H1 (cell line): ENCODE measurements at regions not wholly inside any gene's neighbourhood (a gene's known extent, or its start where the extent isn't known, plus 50 kb on each side); places are given as distances from the start of the nearest gene placed in this dataset.
"Not testable (repeated sequence)": the region's sequence is repeated elsewhere in the genome, so short reads cannot be mapped to it uniquely, and the experiment has no call there.

Source experiments
- CTCF ChIA-PET: fragments of 300-600 bp; sonication (Branson Sonifier 250); formaldehyde crosslinking; loops from one replicate; lab custom pipeline; 2021; ENCODE audit not compliant: partially characterized antibody; lab: Charles Lee
- POLR2A ChIA-PET: fragments of 300-600 bp; sonication (Branson Sonifier 250); formaldehyde crosslinking; loops from one replicate; lab custom pipeline; 2021; ENCODE audit warnings: inconsistent platforms; ENCODE audit not compliant: partially characterized antibody; lab: Charles Lee
- DNase-seq, 2 experiments: peaks; one replicate each; pipeline versions ENCODE4 v3.0.0 to v3.0.0-alpha.2; 2010 to 2022; ENCODE audit warnings: low spot score in 2 of 2, low read depth in 1 of 2, mixed read lengths in 1 of 2
- FAIRE-seq: peaks from 2 replicates; lab custom pipeline; 2011; peaks lifted over from hg19 to GRCh38; lab: Jason Lieb, UNC
- H2AFZ ChIP-seq: 2 replicates; pipeline ENCODE4 v1.8.1; 2012; ENCODE audit warnings: low read length, inconsistent platforms
- H2AK5ac ChIP-seq: 2 replicates; pipeline ENCODE4 v1.6.1; 2013; ENCODE audit warnings: low read depth, low read length
- H2BK120ac ChIP-seq: replicated peaks from 2 replicates; pipeline ENCODE3; 2013; ENCODE audit warnings: low read depth, low read length, inconsistent platforms
- H2BK12ac ChIP-seq: 2 replicates; pipeline ENCODE4 v1.6.1; 2013; ENCODE audit warnings: low read depth, low read length
- H2BK15ac ChIP-seq: 2 replicates; pipeline ENCODE4 v1.6.1; 2013; ENCODE audit warnings: low read length
- H2BK20ac ChIP-seq: 2 replicates; pipeline ENCODE4 v1.6.1; 2013; ENCODE audit warnings: low read length
- H2BK5ac ChIP-seq: 2 replicates; pipeline ENCODE4 v1.6.1; 2013; ENCODE audit warnings: low read depth, low read length
- H3K14ac ChIP-seq: 2 replicates; pipeline ENCODE4 v1.6.1; 2013; ENCODE audit warnings: inconsistent platforms; ENCODE audit not compliant: insufficient read length
- H3K18ac ChIP-seq: 2 replicates; pipeline ENCODE4 v1.6.1; 2013; ENCODE audit warnings: low read length; ENCODE audit errors: extremely low read depth
- H3K23ac ChIP-seq: 2 replicates; pipeline ENCODE4 v1.6.1; 2013; ENCODE audit warnings: inconsistent platforms; ENCODE audit not compliant: insufficient read length
- H3K23me2 ChIP-seq: 2 replicates; pipeline ENCODE4 v1.6.1; 2013; ENCODE audit warnings: low read depth, low read length
- H3K27ac ChIP-seq: 2 replicates; pipeline ENCODE4 v1.6.1; 2011; ENCODE audit warnings: low read depth, low read length, inconsistent platforms
- H3K27me3 ChIP-seq, 4 experiments: replicated peaks in 1 of 4; 1 replicate in 1 of 4; 2 replicates in 3 of 4; pipeline versions ENCODE4 v1.6.1 to v1.8.1; 2011 to 2013; ENCODE audit warnings: low read length in 3 of 4, mild to moderate bottlenecking in 3 of 4, inconsistent platforms in 2 of 4, mixed read lengths in 2 of 4, moderate library complexity in 1 of 4; ENCODE audit not compliant: control insufficient read depth in 3 of 4, insufficient read depth in 3 of 4; ENCODE audit errors: extremely low read depth in 1 of 4
- H3K36me3 ChIP-seq, 4 experiments: 2 replicates each; pipeline versions ENCODE4 v1.6.1 to v1.8.1; 2011 to 2013; ENCODE audit warnings: mild to moderate bottlenecking in 4 of 4, low read length in 3 of 4, moderate library complexity in 2 of 4, control low read depth in 1 of 4, inconsistent platforms in 1 of 4; ENCODE audit not compliant: insufficient read depth in 4 of 4, control insufficient read depth in 2 of 4
- H3K4ac ChIP-seq: replicated peaks from 2 replicates; pipeline ENCODE3; 2013; ENCODE audit warnings: low read length, low read depth, mixed read lengths, inconsistent platforms; ENCODE audit not compliant: insufficient read length
- H3K4me1 ChIP-seq, 4 experiments: replicated peaks in 1 of 4; 1 replicate in 1 of 4; 2 replicates in 3 of 4; pipeline versions ENCODE4 v1.6.1 to v1.8.1; 2011 to 2013; ENCODE audit warnings: low read length in 3 of 4, inconsistent platforms in 2 of 4, mixed read lengths in 1 of 4; ENCODE audit not compliant: insufficient read depth in 4 of 4, control insufficient read depth in 3 of 4
- H3K4me2 ChIP-seq, 2 experiments: 2 replicates each; pipeline versions ENCODE4 v1.6.1 to v1.8.1; 2011 to 2013; ENCODE audit warnings: low read depth in 2 of 2, low read length in 2 of 2, control low read depth in 1 of 2, inconsistent platforms in 1 of 2, mild to moderate bottlenecking in 1 of 2; ENCODE audit not compliant: insufficient read depth in 1 of 2
- H3K4me3 ChIP-seq, 4 experiments: fragments of 200-600, 300-600 bp in 1 of 4; sonication (generic), shearing (Covaris generic), sonication (Bioruptor Twin) in 1 of 4; 2 replicates each; pipeline versions ENCODE4 v1.5.1 to v1.8.1; 2011 to 2016; ENCODE audit warnings: low read length in 4 of 4, low read depth in 3 of 4, control low read depth in 2 of 4, inconsistent platforms in 2 of 4, mild to moderate bottlenecking in 2 of 4, mixed read lengths in 1 of 4, moderate library complexity in 1 of 4; ENCODE audit not compliant: insufficient read depth in 2 of 4; ENCODE audit errors: extremely low read depth in 1 of 4
- H3K56ac ChIP-seq: replicated peaks from 2 replicates; pipeline ENCODE3; 2013; ENCODE audit warnings: low read depth, mild to moderate bottlenecking, mixed read lengths, low read length, inconsistent platforms; ENCODE audit not compliant: insufficient read length
- H3K79me1 ChIP-seq: 2 replicates; pipeline ENCODE4 v1.6.1; 2013; ENCODE audit warnings: low read depth, low read length, control low read depth
- H3K79me2 ChIP-seq, 2 experiments: 2 replicates each; pipeline versions ENCODE4 v1.6.1 to v1.8.1; 2012 to 2013; ENCODE audit warnings: low read length in 2 of 2, mild to moderate bottlenecking in 2 of 2, inconsistent platforms in 1 of 2; ENCODE audit not compliant: insufficient read depth in 2 of 2, control insufficient read depth in 1 of 2
- H3K9ac ChIP-seq, 4 experiments: replicated peaks in 1 of 4; 1 replicate in 1 of 4; 2 replicates in 3 of 4; pipeline versions ENCODE4 v1.6.1 to v1.8.1; 2011 to 2013; ENCODE audit warnings: low read depth in 3 of 4, low read length in 3 of 4, control low read depth in 2 of 4, mild to moderate bottlenecking in 2 of 4, moderate library complexity in 2 of 4, inconsistent platforms in 1 of 4; ENCODE audit errors: extremely low read depth in 1 of 4
- H3K9me3 ChIP-seq, 2 experiments: 2 replicates each; pipeline versions ENCODE4 v1.6.1 to v1.8.1; 2012 to 2013; ENCODE audit warnings: mild to moderate bottlenecking in 2 of 2, moderate library complexity in 2 of 2, control low read depth in 1 of 2, inconsistent platforms in 1 of 2, low read depth in 1 of 2, low read length in 1 of 2, mixed read lengths in 1 of 2; ENCODE audit not compliant: insufficient read depth in 2 of 2
- H4K20me1 ChIP-seq, 2 experiments: replicated peaks in 1 of 2; 2 replicates each; pipeline versions ENCODE3 to v1.8.1; 2011 to 2013; ENCODE audit warnings: inconsistent platforms in 2 of 2, low read length in 2 of 2, mild to moderate bottlenecking in 1 of 2; ENCODE audit not compliant: insufficient read depth in 2 of 2, control insufficient read depth in 1 of 2
- H4K5ac ChIP-seq: 2 replicates; pipeline ENCODE4 v1.6.1; 2013; ENCODE audit warnings: low read length, low read depth, mixed read lengths, inconsistent platforms; ENCODE audit not compliant: insufficient read length
- H4K8ac ChIP-seq: 2 replicates; pipeline ENCODE4 v1.8.0; 2013; ENCODE audit warnings: mild to moderate bottlenecking, moderate library complexity, low read length, inconsistent platforms; ENCODE audit not compliant: insufficient read depth; ENCODE audit errors: extremely low read depth
- H4K91ac ChIP-seq: replicated peaks from 2 replicates; pipeline ENCODE3; 2013; ENCODE audit warnings: low read length, mixed read lengths, inconsistent platforms; ENCODE audit not compliant: insufficient read length
- WGBS, 2 experiments: shearing (Covaris generic) in 1 of 2; methylation state at CpG; one replicate each; pipeline versions ENCODE4 v1.1.6 to v1.1.7; 2013 to 2015; ENCODE audit warnings: low lambda C conversion rate in 2 of 2, mixed read lengths in 2 of 2, inconsistent platforms in 1 of 2, low coverage in 1 of 2, missing lambda C conversion rate in 1 of 2; ENCODE audit not compliant: insufficient replicate concordance in 2 of 2, insufficient coverage in 1 of 2, insufficient read length in 1 of 2; ENCODE audit errors: extremely low coverage in 1 of 2, missing lambda C conversion rate in 1 of 2; 5-methylcytosine and 5-hydroxymethylcytosine counted together

GRCh38 chr2:7763418-7763817 lies 846.2 kb downstream of the RNF144A start:
- 97% methylated on average over 3 of the region's 3 CpGs; no CpG with 5 or more reads in 1 of the 2 experiments for WGBS, 2 experiments
- not testable (repeated sequence) for FAIRE-seq

More at GRCh38 chr2:7763418-7763817, 846.2 kb downstream of the RNF144A start:
- CTCF ChIA-PET, H3K36me3 ChIP-seq, H4K20me1 ChIP-seq, H3K23ac ChIP-seq, H2AFZ ChIP-seq, H3K4me1 ChIP-seq, H3K4ac ChIP-seq, H3K79me2 ChIP-seq, H3K23me2 ChIP-seq, H3K4me2 ChIP-seq, H4K5ac ChIP-seq, POLR2A ChIA-PET, H3K27ac ChIP-seq, DNase-seq, H2BK120ac ChIP-seq, H3K9ac ChIP-seq, H4K8ac ChIP-seq, H3K14ac ChIP-seq, H2BK12ac ChIP-seq, H2BK5ac ChIP-seq, H2BK15ac ChIP-seq, H3K56ac ChIP-seq, H3K27me3 ChIP-seq, H3K4me3 ChIP-seq, H4K91ac ChIP-seq, H3K18ac ChIP-seq, H2BK20ac ChIP-seq, H2AK5ac ChIP-seq, H3K79me1 ChIP-seq: not testable (repeated sequence)
- peaks cover 18 to 24% of the 10 kb centered on the region in 2 experiments for H3K9me3 ChIP-seq
